ENCODE measurements at regions not wholly inside any gene's neighbourhood (a gene's known extent, or its start where the extent isn't known, plus 50 kb on each side); places are given as distances from the start of the nearest gene placed in this dataset.

DNA sequence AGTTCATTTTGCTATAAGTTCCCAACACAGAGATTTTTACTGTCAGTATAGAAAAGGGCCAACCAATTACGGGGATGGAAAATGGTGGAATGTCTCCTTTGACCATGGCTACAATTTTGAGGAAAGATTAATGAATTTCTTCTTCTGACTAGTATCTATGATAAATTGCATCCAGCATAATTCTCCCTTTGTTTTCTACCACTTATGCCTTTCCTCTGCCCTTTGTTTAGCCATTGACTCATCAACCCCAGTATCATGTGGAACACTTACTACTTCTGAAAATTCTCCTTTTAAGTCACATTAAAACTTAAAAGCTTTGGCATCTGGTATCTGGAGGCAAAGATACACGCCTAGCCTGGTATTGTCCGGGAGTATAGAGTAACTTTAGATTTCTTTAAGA, 92.9 kb upstream of the CADPS start:
- H3K4me3 ChIP-seq (ENCODE audit: low read length) = no peak overlapping the region
- no peak for DNase-seq (ENCODE audit: low read depth, low spot score)

DNA sequence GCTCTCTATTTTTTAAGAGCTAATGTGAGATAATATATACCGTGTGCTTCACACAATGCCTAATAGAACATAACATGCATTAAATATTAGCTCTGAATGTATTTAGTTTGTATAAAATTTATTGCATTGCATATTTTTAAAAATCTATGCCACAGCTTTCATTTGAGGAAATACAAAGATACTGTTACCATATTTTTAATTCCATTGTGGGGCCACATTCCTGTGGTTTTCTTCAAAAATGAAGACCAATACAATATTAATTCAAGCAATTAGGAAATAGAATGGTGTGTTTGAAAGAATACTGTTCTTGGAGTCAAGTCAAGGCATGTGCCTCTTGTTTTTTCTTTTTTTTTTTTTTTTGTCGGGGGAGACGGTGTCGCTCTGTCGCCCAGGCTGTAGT, 95.4 kb upstream of the CADPS start:
- DNase-seq (ENCODE audit: low read depth, low spot score) = no peak
- no peak overlapping the region for H3K4me3 ChIP-seq (ENCODE audit: low read length)

DNA sequence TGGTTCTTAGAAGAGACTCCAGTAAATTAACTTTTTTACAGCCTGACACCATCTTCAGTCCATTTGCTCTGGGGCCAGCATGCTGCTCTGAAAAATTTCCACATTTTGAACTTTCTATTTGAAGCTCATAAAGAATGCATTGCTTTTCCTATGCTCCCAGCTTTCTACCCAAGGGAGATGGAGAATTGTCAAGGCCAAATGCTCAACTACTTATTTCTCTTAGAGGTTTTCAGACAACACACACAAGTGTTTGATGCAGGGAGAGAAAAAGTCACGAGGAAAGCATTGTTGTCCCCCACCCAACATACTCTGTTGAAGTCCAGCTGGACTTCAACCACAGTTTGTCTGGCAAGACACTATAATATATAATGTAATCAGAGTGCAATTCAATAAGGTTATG, 100.3 kb upstream of the CADPS start:
- H3K4me3 ChIP-seq (ENCODE audit: low read length) = no peak overlapping the region
- DNase-seq (ENCODE audit: low read depth, low spot score) = no peak

DNA sequence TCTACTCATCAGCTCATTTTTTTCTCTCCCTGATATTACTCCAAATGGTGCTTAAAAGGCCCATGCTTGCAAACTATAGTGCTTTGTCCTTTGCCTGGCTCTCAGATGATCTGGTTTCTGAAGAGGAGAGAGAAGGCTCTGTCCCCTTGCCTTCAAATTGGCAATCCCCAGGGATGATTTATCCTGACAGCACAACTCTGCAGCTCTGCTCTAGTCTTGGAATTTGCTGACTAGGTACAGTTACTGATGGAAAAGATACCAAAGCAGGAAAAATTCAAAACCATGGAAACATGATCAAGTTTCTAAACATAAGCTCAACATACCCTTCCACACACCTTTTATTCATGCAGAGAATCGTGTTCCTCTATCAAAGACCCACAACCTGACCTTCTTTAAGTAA, 106.7 kb upstream of the CADPS start:
- no peak overlapping the region for H3K4me3 ChIP-seq (ENCODE audit: low read length)
- DNase-seq (ENCODE audit: low read depth, low spot score) = no peak

DNA sequence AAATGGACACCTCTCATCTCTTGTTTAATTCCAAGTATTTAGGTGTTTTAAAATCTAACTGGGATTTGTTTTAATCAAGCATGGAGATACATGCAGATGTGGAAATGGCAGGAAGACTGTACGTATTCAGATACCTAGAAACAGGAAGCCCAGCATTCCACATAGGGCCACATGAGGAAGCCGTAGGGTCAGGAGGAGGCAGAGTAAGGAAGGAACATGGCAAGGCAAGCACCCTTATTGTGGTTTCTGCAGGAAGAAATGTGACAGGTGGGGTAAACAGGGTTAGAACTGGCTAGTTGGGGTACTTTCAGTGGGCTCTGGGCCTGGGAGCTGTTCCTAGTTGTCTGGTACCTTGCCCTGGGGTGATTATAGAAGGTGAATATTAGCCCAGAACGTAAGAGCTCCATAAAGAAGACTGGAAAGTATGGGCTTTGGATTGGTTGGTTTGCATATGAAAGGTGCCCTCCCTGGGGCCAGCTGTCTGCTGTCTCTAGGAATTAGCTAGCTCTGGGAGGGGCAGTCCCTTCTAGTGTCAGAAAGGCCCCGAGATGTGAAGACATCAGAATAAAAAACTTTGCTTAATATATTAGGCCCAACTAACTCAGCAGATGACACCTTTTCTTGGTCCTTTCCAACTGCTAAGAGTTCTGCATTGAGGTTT, 107.7 kb upstream of the CADPS start:
- H3K4me3 ChIP-seq (ENCODE audit: low read length) = no peak overlapping the region

DNA sequence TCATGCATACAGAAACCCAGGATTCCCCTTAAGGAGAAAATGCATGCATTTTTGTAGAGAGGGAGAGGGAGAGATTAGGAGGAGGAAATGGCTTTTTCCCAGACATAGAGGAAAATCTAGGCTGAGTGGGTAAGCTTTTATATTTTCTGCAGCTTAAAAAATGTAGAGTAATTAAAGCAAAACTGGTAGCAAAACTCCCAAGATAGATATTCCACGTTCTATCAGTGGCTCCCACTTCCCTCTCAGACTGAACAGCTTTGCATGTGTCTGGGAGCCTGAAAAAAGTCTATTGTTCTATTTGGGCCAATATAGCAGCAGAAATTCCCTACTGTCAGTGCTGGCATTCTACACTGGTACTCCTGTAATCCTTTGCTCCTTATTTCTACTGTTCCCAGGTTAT, 110.8 kb upstream of the CADPS start:
- DNase-seq (ENCODE audit: low read depth, low spot score) = no peak
- no peak overlapping the region for H3K4me3 ChIP-seq (ENCODE audit: low read length)

More for the DNA sequence above, 107.7 kb upstream of the CADPS start:
- DNase-seq (ENCODE audit: low read depth, low spot score) = no peak

DNA sequence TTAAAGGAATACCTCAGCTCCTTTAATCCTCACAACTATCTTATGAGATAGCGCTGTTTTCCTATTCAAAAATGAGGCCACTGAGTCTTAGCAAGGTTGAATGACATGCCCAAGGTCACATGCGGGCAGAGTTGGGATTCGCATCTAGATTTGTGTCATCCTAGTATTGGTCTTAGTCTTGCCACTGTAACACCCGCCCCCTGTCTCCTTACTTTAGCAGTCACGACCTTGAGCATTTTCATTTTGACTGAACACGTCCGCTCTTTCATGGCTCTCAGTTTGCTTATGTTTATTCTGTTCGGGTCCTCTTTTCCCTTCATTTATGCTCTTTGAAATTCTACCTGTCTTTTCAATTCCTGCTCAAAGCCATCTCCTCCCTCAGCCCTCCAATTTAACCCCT, 112.5 kb upstream of the CADPS start:
- DNase-seq (ENCODE audit: low read depth, low spot score) = no peak
- H3K4me3 ChIP-seq (ENCODE audit: low read length) = no peak overlapping the region

DNA sequence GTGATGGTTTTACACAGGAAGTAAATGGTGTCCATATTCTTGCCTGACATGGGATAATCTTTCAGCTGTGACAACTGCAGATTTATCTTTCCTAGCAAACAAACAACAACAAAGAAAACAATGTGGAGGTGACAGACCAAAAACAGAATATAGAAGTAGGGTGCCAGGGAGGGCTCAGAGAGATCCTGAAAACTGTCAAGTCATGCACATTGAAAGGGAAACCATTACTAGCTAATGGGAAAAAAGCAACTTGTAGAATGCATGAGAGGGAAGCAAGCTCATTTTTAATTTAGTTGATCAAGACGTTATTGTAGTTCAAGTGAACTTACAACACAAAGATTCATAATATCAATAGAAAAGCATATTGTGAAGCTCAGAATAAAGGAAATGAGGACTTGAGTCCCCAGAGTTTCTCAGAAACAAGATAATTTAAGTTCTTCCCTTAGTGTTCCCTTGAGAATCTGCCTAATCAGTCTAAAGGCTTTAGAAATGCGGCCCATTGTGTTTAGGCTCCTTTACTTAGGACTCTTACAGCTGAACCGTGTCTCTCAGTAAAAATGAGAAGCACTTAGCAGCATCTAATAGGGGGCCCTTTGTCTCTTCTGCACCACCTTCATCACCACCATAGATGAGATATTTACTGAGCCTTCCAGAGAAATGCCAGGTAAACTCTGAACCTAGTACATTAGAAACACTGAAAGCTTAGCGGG, 115.6 kb upstream of the CADPS start:
- no peak for DNase-seq (ENCODE audit: low read depth, low spot score)
- H3K4me3 ChIP-seq (ENCODE audit: low read length) = no peak overlapping the region

DNA sequence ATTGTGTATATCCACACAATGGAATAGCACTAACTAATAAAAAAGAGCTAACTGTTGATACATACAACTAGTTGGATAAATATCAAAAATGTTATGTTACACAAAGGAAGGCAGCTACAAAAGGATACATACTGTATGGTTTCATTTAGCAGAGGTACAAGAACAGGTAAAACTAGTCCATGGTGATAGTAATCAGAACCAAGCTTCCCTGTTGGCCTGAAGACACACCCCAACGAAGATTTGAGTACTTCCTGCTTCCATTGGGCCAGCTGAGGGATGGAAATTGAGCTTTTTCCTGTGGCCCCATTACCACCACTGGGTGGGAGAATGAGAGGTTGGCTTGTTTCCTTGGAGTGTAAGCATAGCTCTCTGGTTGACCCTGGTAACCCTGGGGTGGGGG, 117.3 kb upstream of the CADPS start:
- no peak for DNase-seq (ENCODE audit: low read depth, low spot score)

DNA sequence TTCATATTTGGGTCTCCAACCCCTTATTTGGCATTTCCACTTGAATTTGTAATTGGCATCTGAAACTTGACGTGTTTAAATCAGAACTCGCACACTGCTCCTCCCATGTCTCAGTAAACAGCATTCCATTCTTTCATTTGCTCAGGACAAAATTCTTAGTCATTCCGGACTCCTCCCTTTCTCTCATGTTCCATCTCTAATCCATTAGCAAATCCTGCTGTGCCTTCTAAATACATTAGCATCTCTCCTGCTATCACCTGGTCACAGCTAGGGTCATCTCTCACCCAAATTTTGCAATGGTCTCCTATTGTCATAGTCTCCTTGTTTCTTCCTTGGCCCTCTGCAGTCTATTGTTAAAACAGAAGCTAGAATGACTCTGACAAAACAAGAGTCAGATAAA, 119.9 kb upstream of the CADPS start:
- no peak overlapping the region for H3K4me3 ChIP-seq (ENCODE audit: low read length)
- no peak for DNase-seq (ENCODE audit: low read depth, low spot score)

More for the DNA sequence above, 117.3 kb upstream of the CADPS start:
- H3K4me3 ChIP-seq (ENCODE audit: low read length) = no peak overlapping the region

DNA sequence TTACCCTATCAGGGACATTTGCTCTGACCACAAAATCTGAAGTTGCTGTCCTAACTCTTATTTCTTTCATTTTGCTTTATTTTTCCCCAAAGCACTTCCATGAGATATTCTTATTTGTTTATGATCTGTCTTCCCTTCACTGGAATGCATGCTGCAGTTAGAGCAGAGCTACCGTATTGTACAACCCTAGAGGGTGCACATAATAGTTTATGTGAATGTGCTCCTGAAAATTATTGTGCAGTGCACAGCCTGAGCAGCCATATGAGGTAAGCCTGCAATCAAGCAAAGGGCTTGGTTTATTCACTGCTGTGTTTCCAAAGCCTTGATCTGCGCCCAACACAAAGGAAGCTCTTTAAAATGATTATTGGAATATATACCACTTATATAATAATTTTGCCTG, 120.3 kb upstream of the CADPS start:
- DNase-seq (ENCODE audit: low read depth, low spot score) = no peak
- no peak overlapping the region for H3K4me3 ChIP-seq (ENCODE audit: low read length)

DNA sequence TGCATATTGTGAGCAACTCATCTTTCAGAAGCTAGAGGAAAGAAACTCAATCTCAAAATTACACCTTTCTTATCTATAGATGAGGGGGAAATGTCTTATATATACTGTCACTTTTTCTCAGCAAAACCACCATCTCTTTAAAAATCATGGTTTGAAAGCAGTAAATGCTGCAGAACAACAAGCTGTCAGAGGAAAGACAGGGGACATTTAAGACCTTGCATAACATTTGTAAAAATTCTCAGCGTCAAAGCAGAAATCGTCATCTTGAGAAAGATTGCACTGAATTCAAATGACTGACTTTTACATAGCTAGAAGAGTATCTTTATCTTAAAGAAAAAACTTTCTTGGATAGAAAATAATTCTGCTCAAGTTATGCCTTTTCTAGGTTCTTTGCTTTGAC, 122.2 kb upstream of the CADPS start:
- no peak overlapping the region for H3K4me3 ChIP-seq (ENCODE audit: low read length)
- no peak for DNase-seq (ENCODE audit: low read depth, low spot score)

DNA sequence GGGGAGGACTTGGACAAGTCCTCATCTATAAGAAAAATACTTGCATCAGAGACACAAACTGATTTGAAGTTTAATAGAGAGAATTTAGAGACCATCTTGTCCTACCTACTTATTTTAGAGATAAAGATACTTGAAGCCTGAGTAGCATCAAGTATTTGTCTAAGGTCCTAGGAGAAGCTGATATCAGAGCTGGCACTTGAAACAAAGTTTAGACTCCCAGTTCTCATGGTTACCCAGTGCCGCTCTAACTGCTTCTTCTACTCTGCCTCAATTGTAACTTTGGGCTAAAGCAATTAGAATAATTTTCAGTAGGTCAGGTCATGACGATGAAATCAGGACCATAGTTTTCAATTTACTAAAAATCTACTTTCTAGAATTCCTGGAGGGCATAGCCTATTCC, 123.9 kb upstream of the CADPS start:
- no peak for DNase-seq (ENCODE audit: low read depth, low spot score)
- H3K4me3 ChIP-seq (ENCODE audit: low read length) = no peak overlapping the region

DNA sequence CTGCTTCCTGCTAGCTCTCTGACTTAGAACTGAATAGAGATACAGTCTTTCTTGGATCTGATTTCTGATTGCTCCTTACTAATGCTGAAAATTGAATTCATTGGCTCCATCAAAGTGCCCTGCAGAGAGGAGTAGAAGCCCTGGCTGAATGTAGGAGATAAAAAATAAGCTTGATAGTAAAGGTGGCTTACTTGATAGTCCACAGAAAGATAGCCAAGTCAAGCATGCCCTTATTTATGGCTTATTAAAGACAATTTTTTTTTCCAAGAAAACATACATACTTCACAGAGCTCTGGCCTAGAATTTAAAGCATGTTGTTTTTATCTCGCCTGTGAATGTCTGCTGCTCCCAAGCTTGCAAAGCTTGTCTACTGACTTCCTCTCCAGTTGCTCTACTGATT, 124.6 kb upstream of the CADPS start:
- DNase-seq (ENCODE audit: low read depth, low spot score) = peak; percentile 39
- H3K4me3 ChIP-seq (ENCODE audit: low read length) = no peak overlapping the region

DNA sequence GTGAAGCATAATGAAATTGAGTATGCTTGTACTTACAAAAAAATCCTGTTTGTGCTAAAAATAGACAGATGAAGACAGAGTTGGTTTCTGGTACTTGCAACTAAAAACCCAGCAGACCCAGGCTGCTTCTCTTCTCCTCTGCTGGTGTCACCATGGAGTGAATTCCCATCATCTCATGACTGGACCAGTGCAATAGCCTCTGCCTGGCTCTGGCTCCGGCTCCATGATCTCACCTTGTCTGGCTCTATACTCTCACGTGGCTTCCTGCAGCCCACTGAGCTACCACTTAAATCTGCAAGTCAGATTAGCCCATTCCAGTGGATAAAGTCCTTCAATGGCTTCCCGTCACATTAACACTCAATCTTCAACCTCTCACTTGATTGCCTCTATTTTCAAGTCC, 129.2 kb upstream of the CADPS start:
- no peak for DNase-seq (ENCODE audit: low read depth, low spot score)

DNA sequence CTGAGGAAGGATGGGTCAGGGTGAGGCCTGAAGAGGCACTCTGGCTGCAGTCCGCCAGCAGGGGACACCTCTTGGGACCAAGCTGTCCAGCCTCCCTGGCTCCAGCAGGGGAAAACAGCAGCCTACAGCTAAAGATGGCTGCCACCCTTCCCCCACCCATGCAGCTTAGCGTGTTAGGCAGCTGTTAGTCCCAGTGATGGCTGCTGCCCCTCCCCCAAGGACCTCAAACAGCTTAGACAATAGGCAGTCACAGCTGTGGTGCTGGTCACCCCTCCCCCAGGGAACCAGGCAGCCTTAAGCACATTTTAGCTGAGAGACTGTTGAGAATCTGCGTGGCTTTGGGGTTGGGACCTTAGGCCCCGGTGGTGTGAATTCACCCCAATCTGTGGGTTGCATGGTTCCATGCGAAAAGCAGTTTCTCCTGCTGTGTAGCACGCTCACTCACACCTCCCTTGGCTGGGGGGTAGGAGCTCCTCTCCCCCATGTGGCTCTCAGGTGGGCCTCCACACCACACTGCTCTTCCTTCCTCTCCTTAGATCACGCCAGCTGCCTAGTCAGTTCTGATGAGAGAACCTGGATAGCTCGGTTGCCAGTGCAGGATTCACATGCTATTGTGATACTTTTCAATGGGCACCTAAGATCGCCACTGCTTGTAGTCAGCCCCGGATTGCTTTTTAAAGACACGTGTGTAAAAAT, 140.5 kb upstream of the CADPS start:
- no peak overlapping the region for H3K4me3 ChIP-seq (ENCODE audit: low read length)
- peak; percentile 80 for DNase-seq (ENCODE audit: low read depth, low spot score)

More for the DNA sequence above, 129.2 kb upstream of the CADPS start:
- H3K4me3 ChIP-seq (ENCODE audit: low read length) = no peak overlapping the region

DNA sequence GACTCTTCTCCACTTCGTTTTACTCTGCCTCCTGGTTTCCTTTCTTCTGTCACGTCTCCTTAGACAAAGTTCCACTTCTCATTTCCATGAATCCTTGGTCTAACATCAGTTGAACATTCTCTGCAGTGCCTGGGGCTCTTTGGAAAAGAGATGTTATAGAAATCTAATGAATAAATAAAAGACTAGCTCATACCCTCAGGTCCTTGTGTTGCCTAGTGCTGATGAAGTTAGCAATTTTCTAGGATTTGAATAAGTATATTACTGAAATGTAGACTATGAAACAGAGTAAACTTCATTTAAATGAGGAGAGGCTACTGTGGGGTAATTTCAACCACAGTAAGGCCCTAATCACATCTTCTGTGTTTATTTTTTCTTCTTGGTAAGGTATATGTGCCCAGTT, 146.9 kb upstream of the CADPS start:
- H3K4me3 ChIP-seq (ENCODE audit: low read length) = no peak overlapping the region
- no peak for DNase-seq (ENCODE audit: low read depth, low spot score)

DNA sequence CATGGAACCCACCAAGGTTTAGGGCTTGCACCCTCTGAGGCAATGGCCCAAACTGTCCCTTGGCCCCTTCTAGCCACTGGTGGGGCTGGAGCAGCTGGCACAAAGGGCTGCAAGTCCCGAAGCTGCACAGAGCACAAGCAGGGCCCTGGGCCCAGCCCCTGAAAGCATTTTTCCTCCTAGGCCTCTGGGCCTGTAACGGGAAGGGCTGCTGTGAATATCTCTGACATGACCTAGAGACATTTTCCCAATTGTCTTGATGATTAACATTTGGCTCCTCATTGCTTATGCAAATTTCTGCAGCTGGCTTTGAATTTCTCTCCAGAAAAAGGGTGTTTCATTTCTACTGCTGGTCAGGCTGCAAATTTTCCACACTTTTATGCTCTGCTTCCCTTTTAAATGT, 151.5 kb upstream of the CADPS start:
- no peak for DNase-seq (ENCODE audit: low read depth, low spot score)

DNA sequence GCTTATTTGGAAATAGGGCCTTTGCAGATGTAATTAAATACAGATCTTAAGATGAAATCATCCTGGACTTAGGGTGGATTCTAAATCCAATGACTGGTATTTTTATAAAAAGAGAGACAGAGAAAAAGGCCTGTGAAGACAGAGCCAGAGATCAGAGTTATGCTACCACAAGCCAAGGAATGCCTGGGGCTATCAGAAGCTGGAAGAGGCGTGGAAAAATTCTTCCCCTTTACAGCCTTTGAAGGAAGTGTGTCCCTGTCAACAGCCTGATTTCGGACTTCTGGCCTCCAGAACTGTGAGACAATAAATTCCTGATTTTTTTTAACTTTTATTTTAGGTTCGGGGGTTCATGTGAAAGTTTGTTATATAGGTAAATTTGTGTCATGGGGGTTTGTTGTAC, 154.1 kb upstream of the CADPS start:
- no peak overlapping the region for H3K4me3 ChIP-seq (ENCODE audit: low read length)
- DNase-seq (ENCODE audit: low read depth, low spot score) = no peak

More for the DNA sequence above, 151.5 kb upstream of the CADPS start:
- H3K4me3 ChIP-seq (ENCODE audit: low read length) = no peak overlapping the region

DNA sequence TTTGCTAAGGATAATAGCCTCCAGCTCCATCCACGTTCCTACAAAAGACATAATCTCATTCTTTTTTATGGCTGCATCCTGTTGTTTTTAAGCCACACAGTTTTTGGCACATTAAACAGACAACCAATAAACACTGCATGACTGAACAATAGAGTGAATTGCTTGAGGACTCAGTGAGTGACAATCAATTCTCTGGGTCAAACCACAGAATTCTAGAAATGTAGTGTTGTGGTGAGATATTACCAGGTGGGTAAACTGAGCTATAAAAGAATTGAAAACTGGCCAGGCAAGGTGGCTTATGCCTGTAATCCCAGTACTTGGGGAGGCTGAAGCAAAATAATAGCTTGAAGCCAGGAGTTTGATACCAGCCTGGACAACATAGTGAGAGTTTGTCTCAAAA, 154.7 kb upstream of the CADPS start:
- no peak overlapping the region for H3K4me3 ChIP-seq (ENCODE audit: low read length)
- DNase-seq (ENCODE audit: low read depth, low spot score) = no peak

DNA sequence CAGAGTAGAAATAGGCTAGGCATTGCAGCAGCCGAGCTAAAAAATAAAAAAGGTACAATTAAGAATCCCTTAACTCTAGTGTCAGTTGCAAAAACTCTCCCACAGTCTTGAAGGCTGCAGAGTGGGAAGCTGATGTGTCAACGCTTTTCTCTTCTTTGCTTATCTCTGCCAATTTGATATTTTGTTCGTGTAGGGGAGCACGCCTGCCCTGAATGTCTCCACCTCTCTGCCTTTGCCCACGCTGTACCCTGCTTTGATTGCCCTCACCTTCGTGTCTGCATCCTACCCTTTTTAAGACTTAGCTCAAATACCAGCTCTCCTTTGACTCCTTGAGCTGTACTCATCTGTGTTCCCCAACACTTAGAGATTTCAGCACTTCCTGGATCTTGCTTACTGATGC, 155.4 kb upstream of the CADPS start:
- no peak for DNase-seq (ENCODE audit: low read depth, low spot score)
- no peak overlapping the region for H3K4me3 ChIP-seq (ENCODE audit: low read length)
